PC-9 (cell line): ENCODE measurements at regions not wholly inside any gene's neighbourhood (a gene's known extent, or its start where the extent isn't known, plus 50 kb on each side); places are given as distances from the start of the nearest gene placed in this dataset.

Experiments
- CTCF ChIP-seq: fragments of 200-600 bp; sonication (generic); conservative IDR thresholded peaks from 2 replicates; pipeline ENCODE4 v1.6.1; 2017; ENCODE audit warnings: mixed run types, antibody characterized with exemption, mild to moderate bottlenecking, moderate library complexity
- EZH2 ChIP-seq: fragments of 200-600 bp; sonication (generic); IDR thresholded peaks from 2 replicates; pipeline ENCODE4 v1.8.0; 2017; ENCODE audit warnings: antibody characterized with exemption, low read depth

- no peak for TF ChIP-seq CTCF
- no peak for TF ChIP-seq EZH2
Observed at GRCh38 chr2:16042201-16042700, 101.9 kb downstream of the MYCN start.
